Dermis blood vessel endothelial cell (primary cell): ENCODE measurements at regions not wholly inside any gene's neighbourhood (a gene's known extent, or its start where the extent isn't known, plus 50 kb on each side); places are given as distances from the start of the nearest gene placed in this dataset.
"Not testable (repeated sequence)": the region's sequence is repeated elsewhere in the genome, so short reads cannot be mapped to it uniquely, and the experiment has no call there.

Source experiments
- DNase-seq: peaks from one replicate; pipeline ENCODE4 v3.0.0; 2010

DNA sequence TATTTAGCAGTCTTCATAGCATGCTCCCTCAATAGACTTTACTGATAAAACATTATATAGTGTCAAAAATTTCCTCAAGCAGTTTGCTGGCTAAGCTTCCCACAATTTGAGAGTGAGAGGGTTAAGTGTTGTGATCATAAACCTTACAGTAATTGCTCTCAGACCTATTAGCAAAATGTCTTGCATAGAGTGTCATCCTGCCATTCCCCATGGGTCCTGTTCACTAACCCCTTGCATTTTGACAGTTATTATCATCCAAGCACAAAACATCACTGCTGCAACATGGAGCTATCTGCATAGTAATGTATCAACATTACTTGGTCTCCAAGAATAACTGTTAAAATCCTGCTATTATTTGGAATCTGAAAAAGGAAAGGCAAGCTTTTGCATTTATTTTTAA lies 196.1 kb upstream of the GK2 start:
- DNase-seq = no peak

DNA sequence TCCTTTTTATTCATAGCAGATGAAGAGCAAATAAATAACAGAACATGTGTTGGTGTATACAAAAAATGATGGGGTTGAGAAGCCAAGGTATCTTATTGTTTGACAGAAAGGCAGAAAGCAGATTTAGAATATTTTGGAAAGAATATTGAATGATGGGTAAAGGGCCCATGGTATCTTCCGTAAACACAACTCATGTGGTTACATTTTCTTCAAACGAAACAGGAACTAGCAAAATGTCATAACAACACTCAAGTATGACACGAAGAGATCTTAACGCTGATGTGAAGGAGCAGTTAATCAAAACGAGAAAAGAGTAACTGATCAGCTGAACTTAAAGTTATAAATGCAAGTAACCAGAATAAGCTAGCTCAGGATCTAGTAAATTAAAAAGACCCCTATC lies 195.7 kb upstream of the GK2 start:
- DNase-seq = no peak

DNA sequence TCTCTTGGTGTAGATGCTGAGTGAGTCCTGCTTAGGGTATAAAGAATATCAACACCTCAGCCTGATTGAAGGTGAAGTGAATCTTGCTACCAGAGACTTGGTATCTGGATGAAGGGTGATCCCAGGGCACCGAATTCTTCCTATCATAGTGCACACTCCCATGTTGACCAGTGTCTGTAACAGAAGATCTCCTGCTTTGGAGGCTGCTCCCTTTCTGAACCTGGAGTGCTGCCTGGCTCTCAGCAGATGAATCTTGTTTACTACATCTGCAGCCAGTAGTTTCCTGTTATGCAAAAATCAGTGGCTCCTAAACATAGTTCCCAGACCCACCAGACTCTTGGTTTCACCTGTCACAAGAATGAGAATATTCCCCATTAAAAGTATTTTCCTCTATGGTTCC lies 191.7 kb upstream of the GK2 start:
- no peak for DNase-seq

DNA sequence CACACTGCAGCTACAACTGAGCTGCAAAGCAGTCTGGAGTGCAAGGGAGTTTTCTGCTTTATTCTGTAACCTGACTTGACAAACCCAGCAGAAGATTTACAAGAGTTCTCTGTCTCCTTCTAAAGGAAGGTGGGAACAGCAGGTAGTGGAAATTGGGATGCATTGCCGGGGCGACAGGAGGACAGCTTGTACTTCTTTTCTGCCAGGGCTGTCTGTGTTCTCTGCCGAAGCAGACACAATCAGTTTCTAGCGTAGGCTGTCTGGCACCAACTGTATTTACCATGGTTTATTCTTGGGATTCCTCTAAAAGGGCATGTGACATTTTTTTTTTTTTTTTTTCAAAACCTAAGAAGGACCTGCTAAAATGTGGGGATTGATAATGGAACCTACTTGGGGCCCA lies 190.8 kb upstream of the GK2 start:
- DNase-seq = no peak

DNA sequence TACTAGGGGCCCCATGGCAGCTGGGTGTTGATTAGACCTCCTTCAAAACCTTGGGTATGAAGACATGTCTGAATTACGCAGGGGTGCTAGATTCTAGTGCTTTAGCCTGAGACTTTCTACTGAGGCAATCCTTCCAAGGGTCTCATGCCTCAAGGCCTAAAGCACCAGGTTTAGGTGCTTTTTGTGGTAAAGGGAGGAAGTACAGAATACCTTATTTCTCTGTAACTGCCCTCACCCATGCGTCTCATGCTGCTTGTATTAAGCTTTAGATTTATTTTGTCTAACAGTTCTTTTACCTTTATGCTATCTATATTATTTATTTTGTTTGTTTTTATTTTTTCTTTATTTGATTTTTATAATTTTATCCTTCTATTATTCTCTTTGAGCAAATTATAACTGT lies 190.2 kb upstream of the GK2 start:
- DNase-seq = no peak

DNA sequence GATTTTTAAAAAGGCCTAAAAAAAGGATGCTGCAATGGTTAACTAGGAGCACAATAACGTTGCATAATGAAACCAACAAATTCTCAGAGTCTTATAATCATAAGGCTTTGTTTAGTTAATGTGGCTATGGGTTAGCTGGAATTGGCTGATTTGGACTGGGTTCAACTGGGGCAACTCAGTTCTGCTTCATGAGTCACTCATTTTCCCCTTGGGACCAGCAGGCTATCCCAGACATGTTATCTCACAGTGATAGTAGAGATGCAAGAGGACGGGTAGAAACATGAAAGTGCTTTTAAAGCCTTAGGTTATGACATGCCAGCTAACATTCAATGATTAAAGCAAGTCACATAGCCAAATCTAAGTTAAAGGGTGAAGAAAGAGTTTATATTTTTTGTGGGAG lies 189.2 kb upstream of the GK2 start:
- DNase-seq = no peak

DNA sequence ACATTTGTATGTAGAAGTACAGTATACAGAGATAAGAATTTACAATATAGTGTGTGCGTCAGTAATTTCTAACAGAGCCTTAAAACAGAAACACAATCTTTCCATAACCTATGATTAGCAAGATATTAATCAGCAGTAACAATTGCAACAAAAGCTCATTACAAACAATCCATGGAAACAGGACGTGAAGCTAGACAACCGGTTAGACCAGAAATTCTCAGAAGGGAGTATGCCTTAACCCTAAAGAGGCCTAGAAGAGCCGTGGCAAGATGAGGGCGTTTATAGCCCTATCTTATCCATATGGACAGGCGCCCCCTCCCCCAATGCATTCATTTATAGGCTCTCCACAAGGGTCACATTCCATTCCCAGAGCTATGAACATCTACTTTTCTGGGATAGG lies 184.2 kb upstream of the GK2 start:
- DNase-seq = not testable (repeated sequence)

DNA sequence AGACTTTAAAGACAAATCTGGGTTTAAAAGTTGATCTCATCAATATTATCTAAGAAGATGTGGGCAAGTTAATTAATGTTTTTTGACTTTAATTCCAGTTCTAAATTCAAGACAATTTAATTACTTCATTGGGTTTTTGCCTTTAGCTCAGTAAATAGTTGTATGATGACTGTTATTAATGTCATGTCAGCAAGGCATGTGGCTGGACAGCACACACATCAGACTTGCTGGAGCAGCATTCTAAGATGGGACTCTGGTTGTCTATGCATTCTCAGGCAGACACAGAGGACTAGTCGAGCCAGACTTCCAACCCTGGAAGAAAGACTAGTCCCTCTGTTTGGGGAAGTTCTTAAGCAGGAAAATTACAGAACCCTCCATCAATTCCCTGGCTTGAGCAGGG lies 180.7 kb upstream of the GK2 start:
- DNase-seq = no peak

DNA sequence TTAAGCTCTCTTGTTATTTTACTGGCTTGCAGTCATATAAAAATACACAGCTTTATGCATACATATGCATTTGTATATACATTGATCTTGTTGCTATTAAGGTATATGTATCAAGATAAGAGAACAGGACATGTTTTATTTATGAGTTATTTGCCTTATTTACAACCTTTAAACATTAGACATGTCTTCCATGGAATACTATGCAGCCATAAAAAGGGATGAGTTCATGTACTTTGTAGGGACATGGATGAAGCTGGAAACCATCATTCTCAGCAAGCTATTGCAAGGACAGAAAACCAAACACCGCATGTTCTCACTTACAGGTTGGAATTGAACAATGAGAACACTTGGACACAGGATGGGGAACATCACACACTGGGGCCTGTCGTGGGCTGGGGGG lies 179.2 kb upstream of the GK2 start:
- DNase-seq = not testable (repeated sequence)

DNA sequence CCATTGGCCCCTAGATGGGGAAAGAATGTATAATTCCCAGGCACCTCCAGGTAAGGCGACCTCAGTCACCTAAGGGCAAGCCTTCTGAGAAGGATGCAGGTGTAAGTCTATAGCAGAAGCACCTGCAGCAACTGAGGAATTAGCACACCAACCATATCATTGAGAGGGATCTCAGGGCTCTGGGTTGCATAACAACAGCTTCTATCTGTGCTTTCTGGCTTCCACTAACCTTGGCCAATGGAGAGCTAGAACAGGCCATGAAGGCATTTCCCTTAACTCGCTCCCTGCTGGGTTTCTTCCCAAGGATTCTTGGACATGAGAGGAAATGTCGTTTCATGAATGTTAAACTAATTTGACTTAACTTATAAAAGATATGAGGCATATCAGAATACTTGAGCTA lies 177.8 kb upstream of the GK2 start:
- DNase-seq = no peak

DNA sequence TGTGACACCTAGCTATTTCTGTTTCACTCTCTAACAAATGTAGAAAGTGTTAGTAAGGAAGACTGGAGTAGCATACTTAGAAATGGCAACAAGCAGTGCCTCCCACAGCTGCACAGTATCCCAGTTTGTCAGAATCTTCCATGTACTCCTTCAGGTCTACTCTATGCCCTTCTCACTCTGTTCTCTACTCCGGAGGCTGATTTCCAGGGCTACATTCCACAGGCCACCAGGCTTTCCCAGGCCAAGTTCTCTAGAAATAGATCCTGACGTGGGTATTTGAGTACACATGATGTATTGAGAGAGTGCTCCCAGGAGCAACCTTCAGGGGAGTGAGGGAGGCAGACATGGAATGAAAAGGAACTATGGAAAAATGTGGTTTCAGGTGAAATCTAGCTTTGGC lies 177.3 kb upstream of the GK2 start:
- no peak for DNase-seq

DNA sequence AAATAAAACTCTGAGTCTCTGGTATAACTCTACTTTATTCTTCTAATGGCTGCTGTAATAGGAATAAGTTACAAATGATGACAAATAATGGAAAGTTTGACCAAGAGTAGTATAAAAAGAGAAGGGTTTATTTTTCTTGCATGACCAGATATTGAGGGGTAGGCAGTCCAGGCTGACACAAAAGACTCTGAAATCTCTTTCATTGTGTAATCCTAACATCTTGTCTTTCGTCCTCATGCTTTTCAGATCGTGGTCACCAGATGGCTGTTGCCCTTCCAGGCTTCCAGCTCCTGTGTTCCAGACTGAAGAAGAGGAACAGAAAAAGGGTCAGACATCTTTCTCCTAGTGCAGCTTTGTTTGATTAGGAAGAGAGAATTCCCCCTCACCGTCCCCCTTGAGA lies 176.9 kb upstream of the GK2 start:
- no peak for DNase-seq

DNA sequence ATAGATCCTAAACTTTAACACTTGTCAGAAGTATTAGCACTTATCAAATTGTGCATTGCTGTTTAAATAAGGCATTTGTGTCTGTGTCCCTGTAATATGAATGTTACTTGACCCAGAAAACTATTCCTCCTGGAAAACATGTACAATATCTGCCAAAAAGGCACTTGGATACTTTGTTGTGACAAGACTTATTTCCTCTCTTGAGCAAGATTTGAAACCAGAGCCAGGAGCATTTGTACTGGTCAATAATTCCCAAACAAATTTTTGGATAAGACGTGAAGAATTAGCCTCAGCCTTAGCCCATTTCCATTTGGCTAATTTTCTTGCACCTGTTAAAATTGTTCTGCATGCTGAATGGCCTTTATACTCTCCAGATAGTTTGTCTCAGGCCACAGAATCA lies 176.3 kb upstream of the GK2 start:
- DNase-seq = no peak

DNA sequence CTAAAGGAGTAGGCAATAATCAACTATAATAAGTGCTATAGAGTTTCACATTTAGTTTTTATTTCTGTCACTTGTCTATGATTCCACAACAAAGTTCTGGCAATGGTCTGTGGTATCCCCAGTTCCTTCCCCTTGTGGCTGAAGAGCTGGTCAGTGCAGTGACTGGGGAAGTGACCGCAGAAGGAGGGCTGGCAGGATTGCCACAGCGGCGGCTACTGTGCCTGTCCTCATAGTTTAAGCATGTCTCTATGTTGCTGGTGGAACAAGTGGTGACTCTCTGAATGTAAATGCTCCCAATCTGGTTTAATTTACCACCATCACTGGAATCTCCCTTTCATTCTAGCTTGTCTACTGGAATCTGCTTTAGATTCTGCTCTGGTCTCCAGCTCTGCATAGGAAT lies 170.6 kb upstream of the GK2 start:
- no peak for DNase-seq

DNA sequence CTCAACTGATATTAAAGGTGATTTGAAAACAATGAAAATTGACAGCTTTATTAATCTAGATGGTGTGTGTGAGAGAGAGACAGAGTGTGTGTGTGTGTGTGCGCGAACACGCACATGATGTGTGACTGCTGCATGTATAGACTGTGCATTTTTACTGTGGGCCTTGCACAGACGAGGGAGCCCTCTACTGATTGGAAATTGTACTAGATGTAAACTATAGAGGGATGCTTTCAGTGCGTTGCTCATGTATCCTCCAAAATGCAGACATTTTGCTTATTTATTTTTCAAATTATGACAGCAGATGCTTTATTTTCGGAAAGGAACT lies 168.4 kb upstream of the GK2 start:
- peak; percentile 27 for DNase-seq

DNA sequence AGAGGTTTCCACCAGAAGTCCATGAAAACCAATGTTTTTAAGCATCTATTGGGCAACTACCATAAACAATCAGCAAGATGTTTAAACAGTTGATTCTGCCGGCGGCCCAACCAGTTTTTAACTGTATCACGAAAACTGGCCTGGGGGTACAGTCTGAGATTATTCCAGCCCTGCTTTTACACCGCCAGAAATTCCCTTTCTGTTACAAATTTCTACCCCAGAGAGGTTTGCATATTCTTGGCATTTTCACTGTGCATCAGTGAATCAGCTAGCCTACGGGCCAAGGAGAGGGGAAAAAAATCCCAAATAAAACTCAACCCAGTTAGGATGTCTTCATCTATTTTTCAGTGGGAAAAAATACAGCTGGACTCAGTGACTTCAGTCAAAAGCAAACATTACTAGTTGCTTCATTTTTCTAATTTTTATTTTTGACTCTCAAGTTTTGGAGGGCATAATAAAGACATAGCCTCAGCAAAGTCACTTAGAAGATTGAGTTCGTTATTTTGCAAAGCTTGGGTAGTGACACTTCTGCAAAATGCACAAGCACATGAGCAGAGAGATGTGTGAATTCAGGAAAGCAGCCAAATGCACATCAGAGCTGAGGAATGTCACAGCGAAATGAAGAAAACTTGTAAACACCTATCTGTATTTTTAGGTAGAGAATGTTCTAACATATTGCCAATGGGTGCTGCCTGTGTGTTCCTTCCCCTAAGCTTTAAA lies 167.8 kb upstream of the GK2 start:
- DNase-seq = no peak

DNA sequence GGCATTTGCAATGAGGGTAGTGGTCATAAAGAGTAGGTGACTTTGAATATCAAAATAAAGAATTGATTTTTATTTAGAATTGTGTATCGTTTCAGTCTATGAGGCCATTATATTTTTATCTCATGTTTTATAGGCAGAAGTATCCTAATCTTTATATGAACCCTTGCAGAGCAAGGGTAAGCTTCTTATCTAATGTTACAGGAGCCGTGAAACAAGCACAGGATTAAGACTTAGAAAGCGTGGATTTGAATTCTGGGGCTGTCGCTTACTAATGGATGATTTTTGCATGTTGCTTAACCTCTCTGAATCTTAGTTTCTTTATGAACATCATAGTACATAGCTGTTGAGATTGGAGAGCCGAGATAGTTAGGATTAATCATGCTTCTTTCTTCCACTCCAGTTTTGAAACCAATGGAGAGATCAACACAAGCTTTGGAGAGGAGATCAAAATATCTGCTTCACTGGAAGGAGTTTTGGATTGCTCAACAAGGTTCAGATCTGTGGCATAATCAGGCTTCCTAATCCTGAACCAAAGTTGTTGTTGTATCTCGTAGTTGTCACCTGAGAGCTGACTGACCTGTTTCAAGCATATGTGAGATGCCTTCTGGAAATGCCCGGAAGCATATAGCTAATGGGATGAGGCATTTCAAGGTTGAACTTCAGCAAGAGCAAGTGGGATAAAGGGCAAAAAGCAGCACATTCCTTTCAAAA lies 166.9 kb upstream of the GK2 start:
- DNase-seq = no peak

DNA sequence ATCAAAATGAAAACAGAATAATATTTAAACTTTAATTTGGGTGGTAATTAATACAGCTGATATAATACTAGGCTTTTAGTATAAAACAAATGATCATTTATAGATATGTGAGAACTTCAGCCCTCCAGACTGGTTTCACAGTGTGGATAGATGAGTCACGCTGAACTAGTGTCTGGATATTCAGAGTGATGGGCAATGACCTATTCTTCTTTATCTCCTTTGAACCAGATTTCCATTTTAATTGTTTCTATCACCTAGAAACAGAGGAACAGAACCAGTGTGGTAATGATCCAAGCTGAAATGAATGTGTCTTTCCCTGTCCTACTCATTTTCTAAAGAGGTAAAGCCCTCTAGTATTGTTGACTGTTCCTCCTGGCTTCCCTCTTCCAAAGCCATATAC lies 155.2 kb upstream of the GK2 start:
- no peak for DNase-seq

DNA sequence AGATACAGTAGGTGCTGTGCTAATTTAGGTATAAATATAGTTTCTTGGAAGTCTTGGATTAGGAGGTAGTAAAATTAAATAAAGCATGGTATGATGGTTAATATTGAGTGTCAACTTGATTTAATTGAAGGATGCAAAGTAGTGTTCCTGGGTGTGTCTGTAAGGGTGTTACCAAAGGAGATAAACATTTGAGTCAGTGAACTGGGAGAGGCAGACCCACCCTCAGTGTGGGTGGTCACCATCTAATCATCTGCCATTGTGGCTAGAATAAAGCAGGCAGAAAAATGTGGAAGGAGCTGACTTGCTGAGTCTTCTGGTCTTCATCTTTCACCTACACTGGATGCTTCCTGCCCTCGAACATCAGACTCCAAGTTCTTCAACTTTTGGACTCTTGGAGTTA lies 153.7 kb upstream of the GK2 start:
- DNase-seq = no peak

DNA sequence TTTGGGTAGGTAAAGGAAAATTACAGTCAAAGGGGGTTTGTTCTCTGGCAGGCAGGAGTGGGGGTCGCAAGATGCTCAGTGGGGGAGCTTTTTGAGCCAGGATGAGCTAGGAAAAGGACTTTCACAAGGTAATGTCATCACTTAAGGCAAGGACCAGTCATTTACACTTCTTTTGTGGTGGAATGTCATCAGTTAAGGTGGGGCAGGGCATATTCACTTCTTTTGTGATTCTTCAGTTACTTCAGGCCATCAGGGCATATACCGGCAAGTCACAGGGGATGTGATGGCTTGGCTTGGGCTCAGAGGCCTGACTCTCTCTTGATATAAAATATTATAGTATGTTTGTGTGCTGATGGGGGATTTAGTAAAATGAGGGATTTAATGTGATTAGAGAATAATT lies 151.4 kb upstream of the GK2 start:
- not testable (repeated sequence) for DNase-seq

DNA sequence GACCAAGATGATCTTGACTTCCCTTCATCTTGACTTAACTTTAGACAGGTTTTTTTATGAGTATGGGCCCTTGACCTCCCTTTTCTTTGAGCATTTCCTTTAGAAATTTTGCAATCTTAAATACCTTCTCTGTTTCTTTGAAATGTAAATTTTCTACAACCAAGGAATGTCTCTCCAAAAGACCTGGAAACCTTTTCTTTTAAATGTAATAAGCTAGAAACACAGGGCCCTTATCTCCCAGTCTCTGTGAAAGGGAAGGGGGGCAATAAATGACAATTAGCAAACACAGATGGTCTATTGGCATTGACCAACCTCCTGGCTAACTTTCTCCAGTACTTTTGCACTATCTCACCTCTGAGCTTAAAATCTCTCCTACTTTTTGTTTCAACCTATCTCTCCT lies 144.3 kb upstream of the GK2 start:
- no peak for DNase-seq

DNA sequence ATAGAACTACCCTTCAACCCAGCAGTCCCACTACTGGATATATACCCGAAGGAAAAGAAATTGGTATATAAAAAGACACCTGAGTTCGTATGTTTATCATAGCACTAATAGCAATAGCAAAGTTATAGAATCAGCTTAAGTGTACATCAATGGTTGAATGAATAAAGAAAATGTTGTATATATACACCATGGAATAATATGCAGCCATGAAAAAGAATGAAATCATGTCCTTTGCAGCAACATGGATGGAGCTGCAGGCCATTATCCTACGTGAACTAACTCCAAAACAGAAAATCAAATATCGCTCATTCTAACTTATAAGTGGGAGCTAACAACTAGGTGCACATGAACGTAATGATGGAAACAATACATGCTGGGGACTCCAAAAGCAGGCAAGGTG lies 143.5 kb upstream of the GK2 start:
- no peak for DNase-seq

DNA sequence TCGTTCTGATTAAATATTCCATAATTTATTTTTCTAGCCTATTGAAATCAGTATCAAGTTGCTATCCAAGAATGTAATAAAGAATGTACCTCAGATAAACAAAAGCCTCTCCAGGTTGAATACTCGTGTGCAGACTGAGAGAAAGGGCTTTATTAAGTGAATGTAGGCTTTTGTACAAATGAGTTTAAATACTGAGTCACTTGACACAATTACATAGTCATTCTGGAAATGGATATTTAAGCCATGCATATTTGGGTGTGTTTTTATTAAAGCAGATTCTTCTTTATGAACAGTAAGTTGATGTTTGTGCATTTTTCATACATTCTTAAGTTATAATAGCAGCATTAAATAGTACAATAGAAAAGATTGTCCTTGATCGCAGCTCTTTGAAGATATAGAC lies 139.8 kb upstream of the GK2 start:
- DNase-seq = no peak

DNA sequence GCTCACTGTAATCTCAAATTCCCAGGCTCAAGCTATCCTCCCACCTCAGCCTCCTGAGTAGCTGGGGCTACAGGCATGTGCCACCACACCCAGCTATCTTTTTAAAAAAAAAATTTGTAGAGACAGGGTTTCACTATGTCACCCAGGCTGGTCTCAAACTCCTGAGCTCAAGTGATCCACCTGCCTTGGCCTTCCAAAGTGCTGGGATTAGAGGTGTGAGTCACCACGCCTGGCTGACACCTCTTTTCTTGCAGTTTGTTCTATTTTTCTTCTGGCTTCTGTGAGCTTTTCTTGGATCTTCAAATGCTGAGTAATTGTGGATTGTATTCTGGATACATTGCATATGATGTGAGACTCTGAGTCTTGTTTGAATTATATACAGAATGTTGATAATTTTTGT lies 137.3 kb upstream of the GK2 start:
- not testable (repeated sequence) for DNase-seq

DNA sequence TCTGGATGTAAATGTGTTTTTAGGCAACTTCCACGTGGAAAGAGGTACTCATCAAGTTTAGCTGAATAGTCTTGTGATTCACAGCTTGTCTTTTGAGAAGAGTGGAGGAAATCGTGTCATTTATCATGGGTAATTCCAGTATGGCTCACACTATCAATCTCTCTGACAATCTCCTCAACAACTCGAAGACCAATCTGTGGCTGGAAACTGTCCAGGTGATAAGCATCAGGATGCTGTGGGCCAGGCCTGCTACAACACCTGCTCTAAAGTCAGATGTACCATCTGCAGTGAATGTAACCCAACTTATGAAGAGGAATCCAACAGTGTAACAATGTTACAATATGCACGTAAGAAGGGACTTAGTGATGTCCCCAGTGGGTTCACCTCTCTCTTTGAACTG lies 132.1 kb upstream of the GK2 start:
- DNase-seq = no peak
